ENCODE measurements at regions not wholly inside any gene's neighbourhood (a gene's known extent, or its start where the extent isn't known, plus 50 kb on each side); places are given as distances from the start of the nearest gene placed in this dataset.
A peak's percentile ranks its signal among the peaks of the same experiment; 100 is the strongest.

DNA sequence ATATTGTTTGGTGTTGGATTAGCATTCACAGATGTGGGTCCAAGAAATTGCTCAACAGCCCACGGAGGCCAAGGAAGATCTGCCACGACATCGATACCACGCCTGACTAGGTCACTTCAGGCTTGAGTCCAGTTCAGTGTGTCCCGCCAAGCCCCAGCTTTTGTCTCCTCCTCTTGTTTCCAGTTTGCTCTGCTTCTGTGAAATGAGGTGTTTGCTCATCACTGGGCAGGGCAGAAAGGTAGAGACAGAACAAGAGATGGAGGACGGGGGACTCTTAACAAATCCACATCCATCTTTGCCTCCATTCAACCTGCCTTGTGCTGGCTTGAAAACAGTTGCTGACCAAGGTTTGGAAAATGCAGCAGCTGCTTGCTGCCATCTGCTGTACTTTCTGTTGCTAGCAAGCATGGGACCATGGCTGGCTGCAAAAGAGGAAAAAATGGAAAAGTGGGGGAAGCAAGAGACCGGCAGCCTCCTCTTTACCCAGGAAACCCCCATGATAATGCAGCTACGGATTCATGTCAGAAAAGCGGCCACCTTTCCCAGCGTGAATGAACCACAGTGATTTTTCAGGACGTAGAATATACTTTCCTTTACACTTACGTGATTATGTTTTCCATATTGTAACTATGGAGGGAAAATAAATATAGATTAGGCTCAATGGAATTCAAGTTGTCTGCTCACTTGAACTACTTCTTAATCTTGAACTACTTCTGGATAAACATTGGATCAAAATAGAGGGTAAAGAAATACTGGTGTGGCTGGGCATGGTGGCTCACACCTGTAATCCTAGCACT is 80.2 kb upstream of the GREM2 start:
- no peaks in the 10 kb centered on the region for H3K4me1 ChIP-seq (replicated peaks in 1 of 2; ENCODE audit: control insufficient read depth in 2 of 2, insufficient read depth in 2 of 2, low read length in 2 of 2)
- H3K9ac ChIP-seq (ENCODE audit: insufficient read depth in 1 of 2, low read depth in 2 of 2, low read length in 2 of 2): no peak overlapping the region
- in situ Hi-C loops (cut with MboI): no loop called here
- FAIRE-seq (no peak), ATAC-seq (no peak), DNase-seq (ENCODE audit: extremely low read depth in 1 of 4, low spot score in 3 of 4) (peak in 1 of 4 experiments; percentile 3)
- H3K27ac ChIP-seq (ENCODE audit: extremely low read depth, low read depth, low read length): no peak overlapping the region
- under 1% methylated on average over 12 of the region's 12 CpGs for WGBS (ENCODE audit: insufficient coverage, low coverage, missing lambda C conversion rate)
- H3K79me2 ChIP-seq (ENCODE audit: control insufficient read depth, insufficient read depth, low read length): no peaks in the 10 kb centered on the region
- no peaks in the 10 kb centered on the region; the same call in 1 of the 2 replicates for H3K9me3 ChIP-seq (replicated peaks; ENCODE audit: control insufficient read depth, insufficient read depth, low read depth, low read length)
- CTCF ChIA-PET (ENCODE audit: low intra/inter-chr PET ratio): interaction anchor here (0.6 to 1.2 kb wide), 2 partner anchors 241 to 501 kb away, joined by 3 read pairs; no protein-coding TSS in a partner anchor
- no peak overlapping the region for H2AFZ ChIP-seq (ENCODE audit: low read depth, low read length)
- no peaks in the 10 kb centered on the region for H3K36me3 ChIP-seq (ENCODE audit: control insufficient read depth, insufficient read depth, low read length)
- POLR2A ChIA-PET: interaction anchor here (0.7 kb wide), 1 partner anchor 536 kb away, joined by 3 read pairs; no protein-coding TSS in a partner anchor
- H4K20me1 ChIP-seq (replicated peaks; ENCODE audit: control insufficient read depth, insufficient read depth, low read length): no peaks in the 10 kb centered on the region
- H3K9me1 ChIP-seq (ENCODE audit: control insufficient read depth, insufficient read depth, low read length): no peaks in the 10 kb centered on the region
- BruUV-seq (replicated peaks): no TSS peak
- H3K4me2 ChIP-seq (ENCODE audit: insufficient read depth, low read length): no peak overlapping the region
- intact Hi-C loops (cut with micrococcal nuclease): loop anchor here (5.0 kb wide), 1 partner anchor 500 kb away; no protein-coding TSS in a partner anchor
- no peaks in the 10 kb centered on the region; a peak in 1 of 5 replicates for H3K27me3 ChIP-seq (ENCODE audit: control insufficient read depth in 2 of 2, insufficient read depth in 2 of 2, low read length in 2 of 2)
- no peak overlapping the region for H3K4me3 ChIP-seq
- TF ChIP-seq ZNF140 (CRISPR knock-in tag; IDR thresholded peaks at IDR 0.05) (no peak), NFIC (IDR thresholded peaks at IDR 0.05) (no peak), RAD21 (CRISPR knock-in tag; conservative IDR thresholded peaks at IDR 0.05 in 1 of 2, IDR thresholded peaks at IDR 0.05 in 1 of 2) (peak; percentile 47 to 51), TAF15 (IDR thresholded peaks at IDR 0.05; ENCODE audit: low read depth, low read length) (no peak), ZNF174 (CRISPR knock-in tag; IDR thresholded peaks at IDR 0.05) (no peak), PTRF (tag; IDR thresholded peaks at IDR 0.05) (no peak), GTF2A2 (tag; IDR thresholded peaks at IDR 0.05) (no peak), ZNF384 (IDR thresholded peaks at IDR 0.05; ENCODE audit: low read depth, low read length) (no peak)
- TF ChIP-seq, protein P1, sequence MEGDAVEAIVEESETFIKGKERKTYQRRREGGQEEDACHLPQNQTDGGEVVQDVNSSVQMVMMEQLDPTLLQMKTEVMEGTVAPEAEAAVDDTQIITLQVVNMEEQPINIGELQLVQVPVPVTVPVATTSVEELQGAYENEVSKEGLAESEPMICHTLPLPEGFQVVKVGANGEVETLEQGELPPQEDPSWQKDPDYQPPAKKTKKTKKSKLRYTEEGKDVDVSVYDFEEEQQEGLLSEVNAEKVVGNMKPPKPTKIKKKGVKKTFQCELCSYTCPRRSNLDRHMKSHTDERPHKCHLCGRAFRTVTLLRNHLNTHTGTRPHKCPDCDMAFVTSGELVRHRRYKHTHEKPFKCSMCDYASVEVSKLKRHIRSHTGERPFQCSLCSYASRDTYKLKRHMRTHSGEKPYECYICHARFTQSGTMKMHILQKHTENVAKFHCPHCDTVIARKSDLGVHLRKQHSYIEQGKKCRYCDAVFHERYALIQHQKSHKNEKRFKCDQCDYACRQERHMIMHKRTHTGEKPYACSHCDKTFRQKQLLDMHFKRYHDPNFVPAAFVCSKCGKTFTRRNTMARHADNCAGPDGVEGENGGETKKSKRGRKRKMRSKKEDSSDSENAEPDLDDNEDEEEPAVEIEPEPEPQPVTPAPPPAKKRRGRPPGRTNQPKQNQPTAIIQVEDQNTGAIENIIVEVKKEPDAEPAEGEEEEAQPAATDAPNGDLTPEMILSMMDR (IDR thresholded peaks at IDR 0.05 in 2 of 3, conservative IDR thresholded peaks at IDR 0.05 in 1 of 3; ENCODE audit: insufficient read depth in 2 of 3, low read depth in 1 of 3, low read length in 3 of 3): peak in 2 of 3 experiments; percentile 18 to 27; a peak in 2 of 6 replicates
- TF ChIP-seq, protein P2, sequence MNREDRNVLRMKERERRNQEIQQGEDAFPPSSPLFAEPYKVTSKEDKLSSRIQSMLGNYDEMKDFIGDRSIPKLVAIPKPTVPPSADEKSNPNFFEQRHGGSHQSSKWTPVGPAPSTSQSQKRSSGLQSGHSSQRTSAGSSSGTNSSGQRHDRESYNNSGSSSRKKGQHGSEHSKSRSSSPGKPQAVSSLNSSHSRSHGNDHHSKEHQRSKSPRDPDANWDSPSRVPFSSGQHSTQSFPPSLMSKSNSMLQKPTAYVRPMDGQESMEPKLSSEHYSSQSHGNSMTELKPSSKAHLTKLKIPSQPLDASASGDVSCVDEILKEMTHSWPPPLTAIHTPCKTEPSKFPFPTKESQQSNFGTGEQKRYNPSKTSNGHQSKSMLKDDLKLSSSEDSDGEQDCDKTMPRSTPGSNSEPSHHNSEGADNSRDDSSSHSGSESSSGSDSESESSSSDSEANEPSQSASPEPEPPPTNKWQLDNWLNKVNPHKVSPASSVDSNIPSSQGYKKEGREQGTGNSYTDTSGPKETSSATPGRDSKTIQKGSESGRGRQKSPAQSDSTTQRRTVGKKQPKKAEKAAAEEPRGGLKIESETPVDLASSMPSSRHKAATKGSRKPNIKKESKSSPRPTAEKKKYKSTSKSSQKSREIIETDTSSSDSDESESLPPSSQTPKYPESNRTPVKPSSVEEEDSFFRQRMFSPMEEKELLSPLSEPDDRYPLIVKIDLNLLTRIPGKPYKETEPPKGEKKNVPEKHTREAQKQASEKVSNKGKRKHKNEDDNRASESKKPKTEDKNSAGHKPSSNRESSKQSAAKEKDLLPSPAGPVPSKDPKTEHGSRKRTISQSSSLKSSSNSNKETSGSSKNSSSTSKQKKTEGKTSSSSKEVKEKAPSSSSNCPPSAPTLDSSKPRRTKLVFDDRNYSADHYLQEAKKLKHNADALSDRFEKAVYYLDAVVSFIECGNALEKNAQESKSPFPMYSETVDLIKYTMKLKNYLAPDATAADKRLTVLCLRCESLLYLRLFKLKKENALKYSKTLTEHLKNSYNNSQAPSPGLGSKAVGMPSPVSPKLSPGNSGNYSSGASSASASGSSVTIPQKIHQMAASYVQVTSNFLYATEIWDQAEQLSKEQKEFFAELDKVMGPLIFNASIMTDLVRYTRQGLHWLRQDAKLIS (CRISPR knock-in tag; IDR thresholded peaks at IDR 0.05): no peak
- TF ChIP-seq, protein P3, sequence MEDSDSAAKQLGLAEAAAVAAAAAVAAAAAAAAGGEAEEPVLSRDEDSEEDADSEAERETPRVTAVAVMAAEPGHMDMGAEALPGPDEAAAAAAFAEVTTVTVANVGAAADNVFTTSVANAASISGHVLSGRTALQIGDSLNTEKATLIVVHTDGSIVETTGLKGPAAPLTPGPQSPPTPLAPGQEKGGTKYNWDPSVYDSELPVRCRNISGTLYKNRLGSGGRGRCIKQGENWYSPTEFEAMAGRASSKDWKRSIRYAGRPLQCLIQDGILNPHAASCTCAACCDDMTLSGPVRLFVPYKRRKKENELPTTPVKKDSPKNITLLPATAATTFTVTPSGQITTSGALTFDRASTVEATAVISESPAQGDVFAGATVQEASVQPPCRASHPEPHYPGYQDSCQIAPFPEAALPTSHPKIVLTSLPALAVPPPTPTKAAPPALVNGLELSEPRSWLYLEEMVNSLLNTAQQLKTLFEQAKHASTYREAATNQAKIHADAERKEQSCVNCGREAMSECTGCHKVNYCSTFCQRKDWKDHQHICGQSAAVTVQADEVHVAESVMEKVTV (CRISPR knock-in tag; IDR thresholded peaks at IDR 0.05): 0 out of 2 replicates have a peak, but pooled peaks have one; percentile 15
- TF ChIP-seq, protein P4, sequence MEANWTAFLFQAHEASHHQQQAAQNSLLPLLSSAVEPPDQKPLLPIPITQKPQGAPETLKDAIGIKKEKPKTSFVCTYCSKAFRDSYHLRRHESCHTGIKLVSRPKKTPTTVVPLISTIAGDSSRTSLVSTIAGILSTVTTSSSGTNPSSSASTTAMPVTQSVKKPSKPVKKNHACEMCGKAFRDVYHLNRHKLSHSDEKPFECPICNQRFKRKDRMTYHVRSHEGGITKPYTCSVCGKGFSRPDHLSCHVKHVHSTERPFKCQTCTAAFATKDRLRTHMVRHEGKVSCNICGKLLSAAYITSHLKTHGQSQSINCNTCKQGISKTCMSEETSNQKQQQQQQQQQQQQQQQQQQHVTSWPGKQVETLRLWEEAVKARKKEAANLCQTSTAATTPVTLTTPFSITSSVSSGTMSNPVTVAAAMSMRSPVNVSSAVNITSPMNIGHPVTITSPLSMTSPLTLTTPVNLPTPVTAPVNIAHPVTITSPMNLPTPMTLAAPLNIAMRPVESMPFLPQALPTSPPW (CRISPR knock-in tag; IDR thresholded peaks at IDR 0.05): no peak

All from K562 (cell line).